HL-60 (cell line): ENCODE measurements at regions not wholly inside any gene's neighbourhood (a gene's known extent, or its start where the extent isn't known, plus 50 kb on each side); places are given as distances from the start of the nearest gene placed in this dataset.

ENCODE experiments used
- POLR2AphosphoS5 ChIP-seq: IDR thresholded peaks from 2 replicates; pipeline ENCODE4 v1.6.1; 2012; ENCODE audit warnings: low read depth
- TF ChIP-seq, protein P1 (sequence below): IDR thresholded peaks from one replicate; pipeline ENCODE4 v1.5.1; 2011; ENCODE audit warnings: low read length, control low read depth, inconsistent platforms; ENCODE audit not compliant: insufficient read depth

DNA sequence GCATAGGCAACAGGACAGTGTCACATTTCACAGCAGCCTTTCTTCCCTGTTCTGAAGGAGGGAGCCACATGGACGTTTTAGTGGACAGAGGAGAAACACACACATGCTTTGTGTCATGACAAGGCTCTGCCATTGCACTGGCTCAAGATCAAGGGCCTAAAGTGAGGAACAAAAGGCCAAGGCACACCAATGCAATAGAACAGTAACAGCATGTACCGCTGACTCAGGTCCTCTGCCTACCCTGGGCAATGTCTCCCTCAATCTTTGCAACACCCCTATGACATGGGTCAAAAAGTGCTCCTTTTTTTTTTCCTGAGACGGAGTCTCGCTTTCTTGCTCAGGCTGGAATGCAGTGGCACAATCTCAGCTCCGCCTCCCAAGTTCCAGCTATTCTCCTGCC, 57.8 kb upstream of the SDK1 start:
- TF ChIP-seq, protein P1, sequence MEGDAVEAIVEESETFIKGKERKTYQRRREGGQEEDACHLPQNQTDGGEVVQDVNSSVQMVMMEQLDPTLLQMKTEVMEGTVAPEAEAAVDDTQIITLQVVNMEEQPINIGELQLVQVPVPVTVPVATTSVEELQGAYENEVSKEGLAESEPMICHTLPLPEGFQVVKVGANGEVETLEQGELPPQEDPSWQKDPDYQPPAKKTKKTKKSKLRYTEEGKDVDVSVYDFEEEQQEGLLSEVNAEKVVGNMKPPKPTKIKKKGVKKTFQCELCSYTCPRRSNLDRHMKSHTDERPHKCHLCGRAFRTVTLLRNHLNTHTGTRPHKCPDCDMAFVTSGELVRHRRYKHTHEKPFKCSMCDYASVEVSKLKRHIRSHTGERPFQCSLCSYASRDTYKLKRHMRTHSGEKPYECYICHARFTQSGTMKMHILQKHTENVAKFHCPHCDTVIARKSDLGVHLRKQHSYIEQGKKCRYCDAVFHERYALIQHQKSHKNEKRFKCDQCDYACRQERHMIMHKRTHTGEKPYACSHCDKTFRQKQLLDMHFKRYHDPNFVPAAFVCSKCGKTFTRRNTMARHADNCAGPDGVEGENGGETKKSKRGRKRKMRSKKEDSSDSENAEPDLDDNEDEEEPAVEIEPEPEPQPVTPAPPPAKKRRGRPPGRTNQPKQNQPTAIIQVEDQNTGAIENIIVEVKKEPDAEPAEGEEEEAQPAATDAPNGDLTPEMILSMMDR: no peak
- no peak for TF ChIP-seq POLR2AphosphoS5
